ENCODE measurements at regions not wholly inside any gene's neighbourhood (a gene's known extent, or its start where the extent isn't known, plus 50 kb on each side); places are given as distances from the start of the nearest gene placed in this dataset.

DNA sequence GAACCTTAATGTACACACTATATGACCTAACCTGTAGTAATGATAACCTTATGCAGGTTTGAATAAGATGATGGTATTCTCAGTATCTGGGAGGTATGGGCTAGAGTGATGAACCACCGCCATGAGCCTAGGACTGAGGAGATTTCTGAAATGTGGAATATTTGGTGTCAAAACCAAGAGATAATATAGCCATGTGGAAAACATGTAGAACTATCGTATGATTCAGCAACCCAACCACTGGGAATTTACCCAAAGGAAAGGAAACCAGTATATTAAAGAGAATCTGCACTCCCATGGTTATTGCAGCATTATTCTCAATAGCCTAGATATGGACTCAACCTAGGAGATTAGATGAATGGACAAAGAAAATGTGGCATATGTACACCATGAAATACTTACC is 271.7 kb upstream of the BTG1 start:
- TF ChIP-seq, protein P1, sequence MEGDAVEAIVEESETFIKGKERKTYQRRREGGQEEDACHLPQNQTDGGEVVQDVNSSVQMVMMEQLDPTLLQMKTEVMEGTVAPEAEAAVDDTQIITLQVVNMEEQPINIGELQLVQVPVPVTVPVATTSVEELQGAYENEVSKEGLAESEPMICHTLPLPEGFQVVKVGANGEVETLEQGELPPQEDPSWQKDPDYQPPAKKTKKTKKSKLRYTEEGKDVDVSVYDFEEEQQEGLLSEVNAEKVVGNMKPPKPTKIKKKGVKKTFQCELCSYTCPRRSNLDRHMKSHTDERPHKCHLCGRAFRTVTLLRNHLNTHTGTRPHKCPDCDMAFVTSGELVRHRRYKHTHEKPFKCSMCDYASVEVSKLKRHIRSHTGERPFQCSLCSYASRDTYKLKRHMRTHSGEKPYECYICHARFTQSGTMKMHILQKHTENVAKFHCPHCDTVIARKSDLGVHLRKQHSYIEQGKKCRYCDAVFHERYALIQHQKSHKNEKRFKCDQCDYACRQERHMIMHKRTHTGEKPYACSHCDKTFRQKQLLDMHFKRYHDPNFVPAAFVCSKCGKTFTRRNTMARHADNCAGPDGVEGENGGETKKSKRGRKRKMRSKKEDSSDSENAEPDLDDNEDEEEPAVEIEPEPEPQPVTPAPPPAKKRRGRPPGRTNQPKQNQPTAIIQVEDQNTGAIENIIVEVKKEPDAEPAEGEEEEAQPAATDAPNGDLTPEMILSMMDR (IDR thresholded peaks at IDR 0.05), result no peak
- no peak for TF ChIP-seq EZH2 (IDR thresholded peaks at IDR 0.05)

Data from neural progenitor cell (in vitro differentiated cells).